PFSK-1 (cell line): ENCODE measurements at regions not wholly inside any gene's neighbourhood (a gene's known extent, or its start where the extent isn't known, plus 50 kb on each side); places are given as distances from the start of the nearest gene placed in this dataset.

Source experiments
- POLR2AphosphoS5 ChIP-seq: IDR thresholded peaks from 2 replicates; pipeline ENCODE4 v1.6.1; 2012; ENCODE audit warnings: low read depth, mild to moderate bottlenecking, control low read depth, low read length, moderate library complexity
- SIN3A ChIP-seq: IDR thresholded peaks from 2 replicates; pipeline ENCODE4 v1.6.1; 2012; ENCODE audit warnings: mild to moderate bottlenecking, low read length, moderate library complexity, borderline replicate concordance; ENCODE audit not compliant: insufficient read depth

GRCh38 chr2:172262486-172262885 is 159.8 kb upstream of the DLX2 start:
- TF ChIP-seq SIN3A (no peak), POLR2AphosphoS5 (no peak)
